ENCODE measurements at regions not wholly inside any gene's neighbourhood (a gene's known extent, or its start where the extent isn't known, plus 50 kb on each side); places are given as distances from the start of the nearest gene placed in this dataset.

- TF ChIP-seq CTCF (IDR thresholded peaks at IDR 0.05), result no peak
- no peak for TF ChIP-seq POLR2A (IDR thresholded peaks at IDR 0.05)
Measured at GRCh38 chr2:176650838-176651555, 381.8 kb downstream of the MTX2 start.

All from Peyer's patch (tissue), 4 donors.